T47D (cell line): ENCODE measurements at regions not wholly inside any gene's neighbourhood (a gene's known extent, or its start where the extent isn't known, plus 50 kb on each side); places are given as distances from the start of the nearest gene placed in this dataset.
A peak's percentile ranks its signal among the peaks of the same experiment; 100 is the strongest.
"Not testable (repeated sequence)": the region's sequence is repeated elsewhere in the genome, so short reads cannot be mapped to it uniquely, and the experiment has no call there.

Source experiments
- DNase-seq, 2 experiments: peaks; one replicate each; pipeline versions ENCODE4 v3.0.0 to v3.0.0-alpha.2; 2011 to 2012; ENCODE audit warnings: low read depth in 1 of 2, low spot score in 1 of 2
- JUND ChIP-seq: IDR thresholded peaks from 2 replicates; pipeline ENCODE4 v1.6.1; 2012; ENCODE audit warnings: low read depth
- in situ Hi-C: cut with HindIII; loops from 2 replicates; pipeline ENCODE4 v1.10.0; 2016; ENCODE audit warnings: low sequenced_read_pairs, low pct_unique_long_range_greater_than_20kb

- in situ Hi-C loops, result no loop called here
- DNase-seq, result no peak
- no peak for TF ChIP-seq JUND
Measured at GRCh38 chr16:14384745-14385144, 245.3 kb downstream of the PARN start.

- in situ Hi-C loops, DNase-seq: not testable (repeated sequence)
Measured at GRCh38 chr16:14383844-14384243, 246.2 kb downstream of the PARN start.

- in situ Hi-C loops, result no loop called here
- no peak for TF ChIP-seq JUND
Measured at GRCh38 chr16:14378689-14379467, 251.2 kb downstream of the PARN start.

GRCh38 chr16:14378131-14378551, 251.9 kb downstream of the PARN start:
- no peak for TF ChIP-seq JUND
- in situ Hi-C loops, result no loop called here
- DNase-seq, result no peak

More at GRCh38 chr16:14378689-14379467, 251.2 kb downstream of the PARN start:
- DNase-seq, result no peak

- TF ChIP-seq JUND, result no peak
- in situ Hi-C loops, result no loop called here
- no peak for DNase-seq
Measured at GRCh38 chr16:14377326-14377725, 252.7 kb downstream of the PARN start.

GRCh38 chr16:14375132-14375491, 254.9 kb downstream of the PARN start:
- DNase-seq, result no peak
- TF ChIP-seq JUND, result no peak
- in situ Hi-C loops, result no loop called here

- in situ Hi-C loops, result no loop called here
- TF ChIP-seq JUND, result no peak
- no peak for DNase-seq
Measured at GRCh38 chr16:14374451-14375131, 255.5 kb downstream of the PARN start.

GRCh38 chr16:14373896-14374295, 256.2 kb downstream of the PARN start:
- in situ Hi-C loops, result no loop called here
- no peak for DNase-seq

GRCh38 chr16:14373406-14373805, 256.7 kb downstream of the PARN start:
- in situ Hi-C loops, result no loop called here
- DNase-seq, result no peak
- TF ChIP-seq JUND, result no peak

More at GRCh38 chr16:14373896-14374295, 256.2 kb downstream of the PARN start:
- no peak for TF ChIP-seq JUND

- no peak for TF ChIP-seq JUND
- DNase-seq, result no peak
- in situ Hi-C loops, result no loop called here
Measured at GRCh38 chr16:14372471-14372870, 257.6 kb downstream of the PARN start.

GRCh38 chr16:14371778-14372431, 258.2 kb downstream of the PARN start:
- peak in 1 of 2 experiments; percentile 56 for DNase-seq
- in situ Hi-C loops, result no loop called here
- no peak for TF ChIP-seq JUND

- no peak for DNase-seq
- no peak for TF ChIP-seq JUND
- in situ Hi-C loops, result no loop called here
Measured at GRCh38 chr16:14370736-14371234, 259.3 kb downstream of the PARN start.
